ENCODE measurements at regions not wholly inside any gene's neighbourhood (a gene's known extent, or its start where the extent isn't known, plus 50 kb on each side); places are given as distances from the start of the nearest gene placed in this dataset.

DNA sequence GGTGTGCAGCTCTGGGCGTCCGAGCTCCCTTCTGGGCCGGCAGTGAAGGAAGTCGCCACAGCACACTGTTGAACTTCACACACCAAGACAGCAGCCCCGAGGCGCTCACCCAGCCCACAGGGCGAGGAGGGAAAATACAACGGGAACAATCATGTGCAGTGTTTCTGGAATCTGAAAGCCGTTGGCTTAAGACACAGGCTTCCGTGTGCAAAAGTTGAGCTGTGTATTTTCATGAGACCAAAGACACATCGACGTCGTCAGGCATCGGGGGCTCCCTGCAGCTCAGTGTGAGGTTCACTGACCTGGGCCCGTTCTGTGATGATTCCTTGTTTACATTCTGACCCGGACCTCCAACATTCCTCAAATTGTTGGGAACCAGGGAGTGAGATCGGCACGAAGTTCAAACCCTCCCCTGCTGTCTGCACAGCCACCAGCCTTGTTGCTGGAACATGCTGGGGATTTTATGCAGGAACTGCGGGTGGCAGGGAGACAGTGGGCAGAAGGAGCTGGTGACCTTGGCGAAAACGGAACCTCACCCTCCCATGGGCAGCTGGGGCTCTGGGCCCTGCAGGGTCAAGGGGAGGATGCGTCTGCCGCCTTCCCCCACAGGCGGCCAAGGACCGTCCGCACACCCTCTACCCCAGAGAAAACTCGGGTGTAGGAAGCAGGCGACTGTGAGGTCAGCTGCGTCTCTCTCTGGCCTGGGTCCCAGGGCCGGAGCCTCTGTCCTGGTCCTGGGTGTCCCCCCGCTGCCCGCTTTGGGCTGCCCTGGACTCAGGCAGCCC lies 72.2 kb downstream of the METRNL start:
- H3K27ac ChIP-seq (ENCODE audit: low read length): no peak overlapping the region
- H3K9me3 ChIP-seq (ENCODE audit: insufficient read depth, low read depth, low read length): no peaks in the 10 kb centered on the region
- H3K4me3 ChIP-seq (ENCODE audit: low read length): no peak overlapping the region
- H3K9ac ChIP-seq (ENCODE audit: low read depth, low read length): no peak overlapping the region
- no peaks in the 10 kb centered on the region for H3K27me3 ChIP-seq (ENCODE audit: insufficient read depth, low read length)
- 0 out of 2 replicates have a peak, but pooled peaks cover 4% of the 10 kb centered on the region for H3K4me1 ChIP-seq (ENCODE audit: insufficient read depth, low read length)
- no peaks in the 10 kb centered on the region for H3K36me3 ChIP-seq (ENCODE audit: insufficient read depth, low read depth, low read length)

DNA sequence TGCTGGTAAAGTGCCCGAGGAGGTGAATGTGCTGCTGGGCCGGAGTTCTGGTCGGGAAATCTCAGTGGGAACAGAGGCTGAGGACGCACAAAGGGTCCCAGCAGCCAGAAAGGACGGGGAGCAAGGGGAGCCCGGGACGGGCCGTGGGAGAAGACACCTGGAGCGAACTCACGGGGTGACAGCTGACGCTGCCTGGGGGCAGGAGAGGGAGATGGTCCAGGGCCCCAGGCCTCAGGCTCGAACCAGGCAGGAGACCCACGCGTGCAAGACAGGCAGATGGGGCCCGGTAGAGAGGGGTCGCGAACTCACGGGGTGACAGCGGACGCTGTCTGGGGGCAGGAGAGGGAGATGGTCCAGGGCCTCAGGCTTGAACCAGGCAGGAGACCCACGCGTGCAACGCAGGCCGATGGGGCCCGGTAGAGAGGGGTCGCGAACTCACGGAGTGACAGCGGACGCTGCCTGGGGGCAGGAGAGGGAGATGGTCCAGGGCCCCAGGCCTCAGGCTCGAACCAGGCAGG lies 72.9 kb downstream of the METRNL start:
- H3K4me1 ChIP-seq (ENCODE audit: insufficient read depth, low read length): 0 out of 2 replicates have a peak, but pooled peaks cover 4% of the 10 kb centered on the region
- H3K27ac ChIP-seq (ENCODE audit: low read length): no peak overlapping the region
- no peaks in the 10 kb centered on the region for H3K27me3 ChIP-seq (ENCODE audit: insufficient read depth, low read length)
- H3K36me3 ChIP-seq (ENCODE audit: insufficient read depth, low read depth, low read length): no peaks in the 10 kb centered on the region
- H3K9me3 ChIP-seq (ENCODE audit: insufficient read depth, low read depth, low read length): no peaks in the 10 kb centered on the region
- no peak overlapping the region for H3K9ac ChIP-seq (ENCODE audit: low read depth, low read length)
- H3K4me3 ChIP-seq (ENCODE audit: low read length): no peak overlapping the region

DNA sequence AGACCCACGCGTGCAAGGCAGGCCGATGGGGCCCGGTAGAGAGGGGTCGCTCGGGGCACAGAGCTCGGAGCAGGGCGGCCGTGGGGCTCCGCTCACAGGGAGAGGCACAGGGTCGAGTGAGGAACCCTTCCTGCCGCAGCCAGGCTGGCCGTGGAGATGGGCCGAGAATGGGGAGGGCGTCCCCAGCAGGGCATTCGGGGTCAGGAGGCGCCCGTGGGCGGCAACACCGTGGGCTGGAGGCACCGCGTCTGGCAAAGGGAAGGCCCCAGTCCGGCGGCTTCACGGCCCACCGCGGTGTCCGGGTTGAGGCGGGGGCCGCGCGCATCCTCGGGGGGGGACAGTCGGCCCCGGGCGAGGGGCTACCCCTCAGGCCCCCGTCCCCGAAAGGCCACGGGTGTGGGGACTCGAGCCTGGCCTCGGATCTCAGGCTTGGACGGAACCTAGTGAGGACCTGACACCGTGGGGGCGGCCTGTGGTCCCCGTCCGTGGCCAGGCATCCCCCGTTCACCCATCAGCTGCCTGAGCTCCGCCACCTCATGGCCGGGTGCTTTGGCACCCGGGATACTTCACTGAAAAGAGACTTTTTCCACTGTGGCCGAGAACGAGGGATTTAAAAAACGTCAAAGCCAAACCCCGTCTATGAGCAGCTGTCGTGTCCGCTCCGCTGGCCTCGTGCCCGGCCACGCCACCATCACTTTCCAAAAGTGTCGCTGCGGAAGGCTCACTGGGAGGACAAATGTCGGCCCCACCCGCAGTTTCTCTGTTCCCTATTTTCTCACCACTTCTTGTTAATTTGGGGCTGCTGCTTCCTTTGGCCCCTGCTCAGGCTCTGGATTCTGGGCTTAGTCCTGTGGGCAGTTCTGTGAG lies 73.6 kb downstream of the METRNL start:
- Histone ChIP-seq H3K4me1 (ENCODE audit: insufficient read depth, low read length) (0 out of 2 replicates have a peak, but pooled peaks cover 4% of the 10 kb centered on the region), H3K27me3 (ENCODE audit: insufficient read depth, low read length) (no peaks in the 10 kb centered on the region), H3K9ac (ENCODE audit: low read depth, low read length) (no peak overlapping the region), H3K9me3 (ENCODE audit: insufficient read depth, low read depth, low read length) (no peaks in the 10 kb centered on the region), H3K36me3 (ENCODE audit: insufficient read depth, low read depth, low read length) (no peaks in the 10 kb centered on the region), H3K27ac (ENCODE audit: low read length) (no peak overlapping the region), H3K4me3 (ENCODE audit: low read length) (no peak overlapping the region)

DNA sequence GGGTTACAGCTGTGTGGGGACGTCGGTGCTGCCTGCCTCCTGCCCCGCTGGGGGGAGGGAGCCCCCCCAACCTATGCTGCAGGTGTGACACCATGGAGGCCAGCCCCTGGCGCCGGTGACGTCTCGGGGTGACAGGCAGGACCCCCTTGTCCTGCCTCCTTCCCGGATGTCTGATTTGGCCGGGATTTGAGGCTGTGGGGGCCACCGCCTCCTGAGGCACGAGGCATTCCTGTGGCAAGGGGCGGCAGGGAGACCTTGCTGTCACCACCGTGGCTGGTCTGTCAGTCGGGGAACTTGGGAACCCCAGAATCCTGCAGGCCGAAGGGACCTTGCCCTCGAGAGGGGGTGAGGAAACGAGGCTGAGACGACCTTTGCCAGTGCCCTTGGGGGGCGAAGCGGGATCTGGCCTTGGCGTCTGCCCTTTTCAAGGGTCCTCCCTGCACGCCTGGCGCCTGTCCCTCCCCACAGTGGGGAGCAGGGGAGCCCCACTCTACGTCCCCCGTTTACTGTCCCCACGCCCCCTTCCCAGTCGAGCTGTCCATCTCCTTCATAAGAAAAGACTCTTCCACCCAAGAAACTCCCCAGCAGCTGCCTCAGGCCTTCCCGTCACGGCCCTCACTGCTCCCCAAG lies 74.4 kb downstream of the METRNL start:
- H3K9ac ChIP-seq (ENCODE audit: low read depth, low read length): no peak overlapping the region

DNA sequence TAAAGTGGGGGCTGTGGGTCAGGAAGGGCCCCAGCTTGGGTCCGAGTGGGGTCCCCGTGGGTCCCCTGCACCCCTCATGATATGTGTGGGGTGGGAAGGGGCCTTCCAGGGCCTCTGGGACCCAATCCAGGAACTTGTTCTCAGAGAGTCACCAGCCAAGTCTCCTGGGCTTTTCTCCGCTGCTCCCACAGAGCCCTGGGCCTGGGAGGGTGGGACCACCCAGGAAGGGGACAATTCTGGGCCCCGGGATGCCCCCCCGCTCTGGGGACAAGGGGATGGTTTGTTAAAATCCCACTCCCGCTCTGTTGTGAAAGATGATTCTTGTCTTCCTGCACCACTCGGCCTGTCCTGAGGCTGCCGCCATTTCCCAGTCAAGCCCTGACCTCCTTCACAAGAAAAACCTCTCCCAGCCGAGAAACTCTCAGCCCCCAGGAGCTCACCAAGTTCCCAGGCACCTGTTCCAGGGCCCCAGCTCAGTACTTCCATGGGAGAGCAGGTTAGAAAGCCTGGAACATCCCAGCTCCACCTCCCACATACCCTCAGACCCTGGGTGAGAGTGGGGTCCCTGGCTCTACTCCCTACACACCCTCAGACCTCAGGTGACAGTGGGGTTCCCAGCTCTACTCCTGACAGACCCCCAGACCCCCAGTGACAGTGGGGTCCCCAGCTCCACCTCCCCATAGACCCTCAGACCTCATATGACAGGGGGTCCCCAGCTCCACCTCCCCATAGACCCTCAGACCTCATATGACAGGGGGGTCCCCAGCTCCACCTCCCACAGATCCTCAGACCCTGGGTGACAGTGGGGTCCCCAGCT lies 75.1 kb downstream of the METRNL start:
- Histone ChIP-seq H3K4me1 (ENCODE audit: insufficient read depth, low read length) (no peaks in the 10 kb centered on the region), H3K27ac (ENCODE audit: low read length) (no peak overlapping the region), H3K9me3 (ENCODE audit: insufficient read depth, low read depth, low read length) (no peaks in the 10 kb centered on the region)

More for the DNA sequence above, 74.4 kb downstream of the METRNL start:
- H3K36me3 ChIP-seq (ENCODE audit: insufficient read depth, low read depth, low read length): no peaks in the 10 kb centered on the region
- H3K9me3 ChIP-seq (ENCODE audit: insufficient read depth, low read depth, low read length): no peaks in the 10 kb centered on the region
- no peak overlapping the region for H3K27ac ChIP-seq (ENCODE audit: low read length)
- no peaks in the 10 kb centered on the region for H3K27me3 ChIP-seq (ENCODE audit: insufficient read depth, low read length)
- H3K4me3 ChIP-seq (ENCODE audit: low read length): no peak overlapping the region
- 0 out of 2 replicates have a peak, but pooled peaks cover 4% of the 10 kb centered on the region for H3K4me1 ChIP-seq (ENCODE audit: insufficient read depth, low read length)

DNA sequence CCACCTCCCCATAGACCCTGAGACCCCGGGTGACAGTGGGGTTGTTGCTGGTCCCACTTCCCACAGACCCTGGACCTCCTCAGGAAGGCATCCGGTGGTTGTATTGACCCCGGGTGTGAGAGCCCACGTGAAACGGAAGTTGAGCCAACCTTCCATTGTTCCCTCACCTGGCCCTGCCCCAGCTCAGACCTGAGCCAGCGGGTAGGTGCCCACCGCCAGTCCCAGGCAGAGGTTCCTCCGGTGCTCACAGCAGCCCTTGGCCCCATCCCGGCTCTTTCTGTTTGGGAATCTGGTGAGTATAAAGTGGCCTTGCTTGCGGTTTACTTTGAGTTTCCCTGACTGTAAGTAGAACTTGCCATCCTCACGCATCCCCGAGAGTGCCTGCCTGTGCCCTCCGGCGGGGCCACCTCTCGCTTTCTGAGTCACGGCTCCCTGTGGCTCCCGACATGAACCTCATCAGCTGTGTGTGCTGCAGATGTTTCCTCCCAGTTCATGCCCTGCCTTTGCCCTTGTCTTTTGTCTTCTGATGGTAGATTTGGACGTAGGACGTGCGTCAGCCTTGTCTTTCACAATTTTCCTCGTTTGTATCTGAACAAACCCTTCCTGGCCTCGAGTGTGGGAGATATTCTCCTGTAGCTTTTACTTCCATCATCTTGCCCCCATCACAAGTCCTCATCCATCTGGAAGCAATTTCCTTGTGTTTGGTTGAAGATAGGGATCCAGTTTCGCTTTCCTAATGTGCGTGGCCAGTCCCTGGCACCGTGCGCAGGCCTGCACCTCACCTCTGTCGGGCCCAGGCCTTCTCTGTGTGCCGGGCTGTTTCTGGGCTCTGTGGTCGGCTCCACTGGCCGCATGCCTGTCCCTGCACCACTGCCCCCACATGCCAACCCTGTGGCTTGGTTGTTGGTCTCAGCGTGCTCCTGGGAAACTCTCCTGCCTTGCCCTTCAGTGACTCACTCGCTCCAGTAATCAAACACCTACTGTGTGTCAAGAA lies 76.0 kb downstream of the METRNL start:
- H3K4me1 ChIP-seq (ENCODE audit: insufficient read depth, low read length): no peaks in the 10 kb centered on the region
- H3K9me3 ChIP-seq (ENCODE audit: insufficient read depth, low read depth, low read length): no peaks in the 10 kb centered on the region
- no peak overlapping the region for H3K4me3 ChIP-seq (ENCODE audit: low read length)
- H3K9ac ChIP-seq (ENCODE audit: low read depth, low read length): no peak overlapping the region
- no peak overlapping the region for H3K27ac ChIP-seq (ENCODE audit: low read length)
- no peaks in the 10 kb centered on the region for H3K36me3 ChIP-seq (ENCODE audit: insufficient read depth, low read depth, low read length)
- H3K27me3 ChIP-seq (ENCODE audit: insufficient read depth, low read length): no peaks in the 10 kb centered on the region

More for the DNA sequence above, 75.1 kb downstream of the METRNL start:
- Histone ChIP-seq H3K4me3 (ENCODE audit: low read length) (no peak overlapping the region), H3K36me3 (ENCODE audit: insufficient read depth, low read depth, low read length) (no peaks in the 10 kb centered on the region), H3K27me3 (ENCODE audit: insufficient read depth, low read length) (no peaks in the 10 kb centered on the region), H3K9ac (ENCODE audit: low read depth, low read length) (no peak overlapping the region)

DNA sequence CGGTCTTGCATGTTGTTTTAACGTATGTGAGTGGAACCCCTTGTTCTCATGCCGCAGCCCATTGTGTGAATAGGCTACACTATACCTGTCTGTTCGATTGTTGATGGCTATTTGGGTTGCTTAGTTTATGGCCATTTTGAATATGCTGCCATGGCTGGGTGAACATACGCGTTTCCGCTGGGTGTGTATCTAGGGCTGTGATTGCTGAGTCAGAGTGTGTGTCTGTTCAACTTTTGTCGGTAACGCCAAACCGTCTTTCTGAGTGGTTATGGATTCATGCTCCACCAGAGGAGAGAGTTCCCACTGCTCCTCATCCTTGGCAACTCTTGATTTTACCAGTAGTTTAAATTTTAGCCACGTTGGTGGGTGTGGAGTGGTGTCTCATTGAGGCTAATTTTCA lies 77.0 kb downstream of the METRNL start:
- Histone ChIP-seq H3K36me3 (ENCODE audit: insufficient read depth, low read depth, low read length) (no peaks in the 10 kb centered on the region), H3K4me3 (ENCODE audit: low read length) (no peak overlapping the region), H3K4me1 (ENCODE audit: insufficient read depth, low read length) (no peaks in the 10 kb centered on the region), H3K27ac (ENCODE audit: low read length) (no peak overlapping the region), H3K27me3 (ENCODE audit: insufficient read depth, low read length) (no peaks in the 10 kb centered on the region), H3K9ac (ENCODE audit: low read depth, low read length) (no peak overlapping the region), H3K9me3 (ENCODE audit: insufficient read depth, low read depth, low read length) (no peaks in the 10 kb centered on the region)

DNA sequence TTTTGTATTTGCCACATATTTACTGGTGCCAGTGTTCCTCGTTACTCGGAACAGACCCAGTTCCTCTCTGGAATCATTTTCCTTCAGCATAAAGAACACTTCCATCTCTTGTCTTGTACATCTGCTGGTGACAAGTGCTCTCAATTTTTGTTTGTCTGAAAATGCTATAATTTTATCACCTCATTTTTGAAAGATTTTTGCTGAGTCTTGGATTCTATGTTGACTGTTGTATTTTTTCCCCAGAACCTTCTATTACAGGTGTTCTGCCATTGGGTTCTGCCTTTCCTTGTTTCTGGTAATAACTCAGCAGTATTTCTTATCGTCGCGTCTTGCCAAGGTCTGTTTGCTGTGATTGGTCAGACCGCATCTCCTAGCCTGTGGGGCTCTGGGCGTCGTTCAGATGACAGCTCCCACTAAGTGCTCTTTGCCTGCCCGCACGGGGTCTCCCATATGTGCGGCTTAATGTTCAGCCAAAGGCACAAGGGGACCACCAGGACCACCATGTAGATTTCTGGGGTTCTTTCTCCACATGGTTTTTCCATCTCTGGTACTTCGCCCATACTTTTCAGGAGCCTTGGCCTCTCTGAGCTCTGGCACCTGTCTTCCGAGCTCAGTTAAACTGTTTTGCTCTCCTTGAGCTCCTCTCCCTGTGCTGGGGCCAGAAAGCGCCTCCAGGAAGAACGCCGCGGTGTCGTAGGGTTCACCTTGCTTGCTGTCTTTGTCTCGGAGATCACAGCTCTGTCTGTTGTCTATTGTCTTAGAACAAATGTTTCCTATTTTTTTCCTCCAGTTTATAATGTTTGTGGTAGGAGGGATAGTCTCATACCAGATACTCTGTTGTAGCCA lies 80.0 kb downstream of the METRNL start:
- Histone ChIP-seq H3K27me3 (ENCODE audit: insufficient read depth, low read length) (no peaks in the 10 kb centered on the region), H3K4me1 (ENCODE audit: insufficient read depth, low read length) (no peaks in the 10 kb centered on the region)

DNA sequence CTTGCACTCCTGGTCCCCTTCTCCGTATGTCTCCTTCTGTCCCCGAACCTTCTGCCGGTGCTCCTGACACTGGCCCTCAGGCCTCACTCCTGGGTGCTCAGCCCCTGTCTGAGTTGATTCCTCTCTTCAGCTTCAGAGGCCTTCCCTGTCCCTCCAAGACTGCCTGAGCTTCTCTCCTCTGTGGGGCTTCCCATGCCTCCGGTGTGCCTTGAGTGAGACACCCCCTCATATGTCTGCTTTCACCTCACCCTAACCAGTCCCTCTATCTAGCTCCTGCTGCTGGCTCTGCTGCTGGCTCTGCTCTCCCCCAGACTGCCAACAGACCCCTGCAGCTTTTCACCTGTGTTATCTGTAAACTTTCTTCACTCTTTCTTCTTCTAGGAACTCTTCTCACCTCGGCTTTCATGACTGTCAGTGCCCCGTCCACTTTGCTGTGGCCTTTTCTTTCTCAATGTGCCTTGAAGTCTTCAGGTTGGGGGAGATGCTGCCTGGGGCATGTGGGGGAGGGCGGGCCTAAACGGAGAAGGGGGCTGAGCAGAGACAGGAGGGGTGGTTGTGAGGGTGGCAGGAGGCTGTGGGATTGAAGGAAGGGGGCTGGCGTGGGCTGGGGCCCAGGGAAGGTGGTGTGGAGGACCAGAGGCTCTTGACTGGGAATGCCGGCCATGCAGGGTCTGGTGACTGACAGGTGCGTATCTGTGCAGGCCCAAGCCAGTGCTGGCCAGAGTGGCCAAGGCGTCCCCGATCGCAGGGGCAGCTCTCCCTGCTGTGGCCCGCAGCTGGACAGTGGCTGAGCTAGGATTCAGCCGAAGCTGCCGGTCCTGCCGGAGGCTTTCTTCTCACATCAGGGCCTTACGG lies 81.3 kb downstream of the METRNL start:
- H3K27me3 ChIP-seq (ENCODE audit: insufficient read depth, low read length): no peaks in the 10 kb centered on the region
- H3K36me3 ChIP-seq (ENCODE audit: insufficient read depth, low read depth, low read length): no peaks in the 10 kb centered on the region
- no peak overlapping the region for H3K27ac ChIP-seq (ENCODE audit: low read length)

More for the DNA sequence above, 80.0 kb downstream of the METRNL start:
- Histone ChIP-seq H3K9me3 (ENCODE audit: insufficient read depth, low read depth, low read length) (no peaks in the 10 kb centered on the region), H3K36me3 (ENCODE audit: insufficient read depth, low read depth, low read length) (no peaks in the 10 kb centered on the region), H3K4me3 (ENCODE audit: low read length) (no peak overlapping the region), H3K9ac (ENCODE audit: low read depth, low read length) (no peak overlapping the region), H3K27ac (ENCODE audit: low read length) (no peak overlapping the region)

More for the DNA sequence above, 81.3 kb downstream of the METRNL start:
- Histone ChIP-seq H3K9me3 (ENCODE audit: insufficient read depth, low read depth, low read length) (no peaks in the 10 kb centered on the region), H3K4me1 (ENCODE audit: insufficient read depth, low read length) (no peaks in the 10 kb centered on the region), H3K4me3 (ENCODE audit: low read length) (no peak overlapping the region), H3K9ac (ENCODE audit: low read depth, low read length) (no peak overlapping the region)

Measured in iPS-20b (cell line).